ENCODE measurements at regions not wholly inside any gene's neighbourhood (a gene's known extent, or its start where the extent isn't known, plus 50 kb on each side); places are given as distances from the start of the nearest gene placed in this dataset.

DNA sequence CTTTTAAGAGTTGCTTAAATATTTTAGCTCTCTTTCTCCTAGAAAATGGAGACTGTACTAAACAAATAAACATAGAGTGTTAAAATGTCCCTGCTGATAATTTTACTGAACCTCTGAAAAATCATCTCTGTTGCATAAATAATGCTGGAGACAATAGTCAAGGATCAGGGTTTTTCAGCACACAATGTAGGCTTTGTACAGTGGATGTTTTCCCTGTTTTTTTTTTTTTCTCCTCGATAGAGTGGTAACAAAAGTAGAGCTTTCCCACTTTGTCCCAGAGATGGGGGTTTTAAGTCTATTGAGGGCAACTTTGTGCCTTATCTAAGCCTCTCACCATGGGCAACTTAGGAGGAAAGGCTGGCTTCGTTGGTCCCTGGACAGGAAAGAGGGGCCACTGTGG lies 222.6 kb upstream of the HDDC2 start:
- Mint-ChIP-seq H3K27ac (no peak overlapping the region), H3K27me3 (peaks cover 54% of the 10 kb centered on the region), H3K36me3 (ENCODE audit: low read depth) (no peaks in the 10 kb centered on the region), H3K4me1 (ENCODE audit: low read depth) (no peaks in the 10 kb centered on the region), H3K4me3 (no peak overlapping the region), H3K9me3 (no peaks in the 10 kb centered on the region)
- TF ChIP-seq, protein P1, sequence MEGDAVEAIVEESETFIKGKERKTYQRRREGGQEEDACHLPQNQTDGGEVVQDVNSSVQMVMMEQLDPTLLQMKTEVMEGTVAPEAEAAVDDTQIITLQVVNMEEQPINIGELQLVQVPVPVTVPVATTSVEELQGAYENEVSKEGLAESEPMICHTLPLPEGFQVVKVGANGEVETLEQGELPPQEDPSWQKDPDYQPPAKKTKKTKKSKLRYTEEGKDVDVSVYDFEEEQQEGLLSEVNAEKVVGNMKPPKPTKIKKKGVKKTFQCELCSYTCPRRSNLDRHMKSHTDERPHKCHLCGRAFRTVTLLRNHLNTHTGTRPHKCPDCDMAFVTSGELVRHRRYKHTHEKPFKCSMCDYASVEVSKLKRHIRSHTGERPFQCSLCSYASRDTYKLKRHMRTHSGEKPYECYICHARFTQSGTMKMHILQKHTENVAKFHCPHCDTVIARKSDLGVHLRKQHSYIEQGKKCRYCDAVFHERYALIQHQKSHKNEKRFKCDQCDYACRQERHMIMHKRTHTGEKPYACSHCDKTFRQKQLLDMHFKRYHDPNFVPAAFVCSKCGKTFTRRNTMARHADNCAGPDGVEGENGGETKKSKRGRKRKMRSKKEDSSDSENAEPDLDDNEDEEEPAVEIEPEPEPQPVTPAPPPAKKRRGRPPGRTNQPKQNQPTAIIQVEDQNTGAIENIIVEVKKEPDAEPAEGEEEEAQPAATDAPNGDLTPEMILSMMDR (IDR thresholded peaks at IDR 0.05) = no peak
- no peak for ATAC-seq (ENCODE audit: poor library complexity)
- ChIA-PET POLR2A (no interaction called here), CTCF (no interaction called here)
- intact Hi-C loops (cut with DNase I, micrococcal nuclease) = no loop called here
- Histone ChIP-seq H3K27me3 (ENCODE audit: control insufficient read depth in 1 of 2, insufficient read depth in 2 of 2, low read length in 2 of 2) (peaks cover 8 to 33% of the 10 kb centered on the region in 2 experiments), H3K4me1 (ENCODE audit: insufficient read depth, low read length) (no peaks in the 10 kb centered on the region), H3K27ac (ENCODE audit: low read depth in 1 of 2, low read length in 2 of 2) (no peak overlapping the region), H3K9me3 (ENCODE audit: control insufficient read depth in 1 of 2, insufficient read depth in 1 of 2, low read length in 2 of 2) (no peaks in the 10 kb centered on the region), H3K4me3 (ENCODE audit: low read length) (no peak overlapping the region), H3K36me3 (ENCODE audit: insufficient read depth, low read length) (no peaks in the 10 kb centered on the region)
- no peak for DNase-seq

DNA sequence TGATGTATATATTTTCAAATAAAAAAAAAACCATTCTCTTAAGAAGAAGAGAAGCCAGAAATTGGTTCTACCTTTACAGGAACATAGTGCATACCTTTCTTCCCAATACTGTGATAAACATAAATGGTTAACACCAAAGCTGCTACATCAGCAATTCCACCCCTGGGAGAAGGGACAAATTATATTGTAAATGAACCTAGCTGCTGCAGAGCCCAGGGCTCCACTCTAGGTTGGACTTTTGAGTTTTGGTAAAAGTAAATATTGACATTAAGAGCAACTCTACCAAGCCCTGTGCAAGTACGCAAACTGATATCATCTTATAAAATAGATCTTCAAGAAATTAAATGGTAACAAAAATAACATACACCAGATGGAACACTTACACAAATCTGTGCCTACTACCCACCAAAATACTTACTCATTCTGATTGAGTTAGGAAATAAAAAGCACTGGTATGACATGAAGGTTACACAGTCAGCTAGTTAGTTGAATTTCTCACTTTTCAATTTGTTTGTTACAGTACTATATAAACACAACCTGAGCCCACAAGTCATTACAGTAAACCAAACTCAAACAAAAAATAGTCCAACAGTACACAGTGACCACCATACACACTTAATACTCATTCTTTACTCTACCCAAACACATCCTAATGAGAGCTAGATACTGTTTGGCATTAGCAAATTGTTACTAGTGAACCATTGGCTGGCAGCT lies 223.3 kb upstream of the HEY2 start:
- intact Hi-C loops (cut with DNase I, micrococcal nuclease) = no loop called here
- H3K9me3 ChIP-seq (ENCODE audit: control insufficient read depth in 1 of 2, insufficient read depth in 1 of 2, low read length in 2 of 2) = no peaks in the 10 kb centered on the region
- no peak overlapping the region for H3K4me3 ChIP-seq (ENCODE audit: low read length)
- POLR2A ChIA-PET = no interaction called here
- no peaks in the 10 kb centered on the region for H3K36me3 ChIP-seq (ENCODE audit: insufficient read depth, low read length)
- no peak overlapping the region for H3K4me3 Mint-ChIP-seq
- H3K9me3 Mint-ChIP-seq = no peaks in the 10 kb centered on the region
- H3K4me1 ChIP-seq (ENCODE audit: insufficient read depth, low read length) = no peaks in the 10 kb centered on the region
- H3K36me3 Mint-ChIP-seq (ENCODE audit: low read depth) = no peaks in the 10 kb centered on the region
- peaks cover 8 to 46% of the 10 kb centered on the region in 2 experiments for H3K27me3 ChIP-seq (ENCODE audit: control insufficient read depth in 1 of 2, insufficient read depth in 2 of 2, low read length in 2 of 2)
- no peak for ATAC-seq (ENCODE audit: poor library complexity)
- H3K27ac ChIP-seq (ENCODE audit: low read depth in 1 of 2, low read length in 2 of 2) = no peak overlapping the region
- TF ChIP-seq, protein P1 (IDR thresholded peaks at IDR 0.05) = no peak
- CTCF ChIA-PET = interaction anchor here (1.0 kb wide), 1 partner anchor 18 kb away, joined by 3 read pairs; no protein-coding TSS in a partner anchor
- DNase-seq = no peak
- H3K27ac Mint-ChIP-seq = no peak overlapping the region
- no peaks in the 10 kb centered on the region for H3K4me1 Mint-ChIP-seq (ENCODE audit: low read depth)
- peaks cover 60% of the 10 kb centered on the region for H3K27me3 Mint-ChIP-seq

DNA sequence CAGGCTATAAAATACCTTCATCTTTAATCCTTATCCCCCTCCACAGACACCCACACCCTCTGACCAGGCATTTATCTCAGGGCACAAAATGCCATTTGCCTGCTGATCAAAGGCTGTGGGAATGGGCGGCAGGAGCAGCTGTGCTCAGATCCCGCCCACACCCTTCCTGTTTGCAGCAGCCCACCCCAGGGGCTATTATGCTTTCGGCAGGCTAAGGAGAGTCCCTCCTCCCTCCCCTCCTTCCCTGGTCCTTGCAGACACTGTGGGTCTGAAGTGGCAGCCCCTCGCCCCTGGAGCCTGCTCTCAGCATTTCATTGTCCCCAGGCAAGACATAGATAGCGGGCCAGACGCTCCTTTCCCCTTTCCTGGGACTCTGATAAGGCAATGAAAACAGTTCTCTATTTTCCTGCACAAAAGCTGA lies 220.8 kb upstream of the HEY2 start:
- ATAC-seq (ENCODE audit: poor library complexity) = no peak
- H3K36me3 Mint-ChIP-seq (ENCODE audit: low read depth) = no peaks in the 10 kb centered on the region
- Histone ChIP-seq H3K4me3 (ENCODE audit: low read length) (no peak overlapping the region), H3K27me3 (ENCODE audit: control insufficient read depth in 1 of 2, insufficient read depth in 2 of 2, low read length in 2 of 2) (peaks cover 8 to 54% of the 10 kb centered on the region in 2 experiments), H3K4me1 (ENCODE audit: insufficient read depth, low read length) (no peaks in the 10 kb centered on the region), H3K9me3 (ENCODE audit: control insufficient read depth in 1 of 2, insufficient read depth in 1 of 2, low read length in 2 of 2) (no peaks in the 10 kb centered on the region), H3K27ac (ENCODE audit: low read depth in 1 of 2, low read length in 2 of 2) (no peak overlapping the region), H3K36me3 (ENCODE audit: insufficient read depth, low read length) (no peaks in the 10 kb centered on the region)
- H3K9me3 Mint-ChIP-seq = no peaks in the 10 kb centered on the region
- intact Hi-C loops (cut with DNase I, micrococcal nuclease) = no loop called here
- ChIA-PET CTCF (no interaction called here), POLR2A (no interaction called here)
- TF ChIP-seq, protein P1 (IDR thresholded peaks at IDR 0.05) = no peak
- no peak overlapping the region for H3K4me3 Mint-ChIP-seq
- no peaks in the 10 kb centered on the region for H3K4me1 Mint-ChIP-seq (ENCODE audit: low read depth)
- H3K27me3 Mint-ChIP-seq = peaks cover 63% of the 10 kb centered on the region
- no peak for DNase-seq
- H3K27ac Mint-ChIP-seq = no peak overlapping the region
